WTC11 (cell line): ENCODE measurements at regions not wholly inside any gene's neighbourhood (a gene's known extent, or its start where the extent isn't known, plus 50 kb on each side); places are given as distances from the start of the nearest gene placed in this dataset.

ENCODE experiments used
- ATAC-seq: fragments of 200-7000 bp; cut with Tn5 transposase; 2 replicates; pipeline ENCODE4 v1.10.0; 2021; ENCODE audit warnings: mild to moderate bottlenecking, moderate library complexity
- CTCF ChIA-PET: fragments of 300-600 bp; sonication (Branson Sonifier 250); formaldehyde crosslinking; loops from one replicate; lab custom pipeline; 2021; ENCODE audit warnings: antibody characterized with exemption; lab: Charles Lee
- POLR2A ChIA-PET: fragments of 350-600 bp; sonication (Branson Sonifier 250); formaldehyde crosslinking; loops from one replicate; lab custom pipeline; 2021; ENCODE audit warnings: antibody characterized with exemption; lab: Charles Lee
- DNase-seq: peaks from one replicate; pipeline ENCODE4 v3.0.0; 2021; ENCODE audit warnings: low spot score
- H3K27ac Mint-ChIP-seq: 2 replicates; pipeline ENCODE4 v1.8.0; 2021; ENCODE audit warnings: mixed read lengths
- H3K27me3 Mint-ChIP-seq: 2 replicates; pipeline ENCODE4 v1.8.0; 2021; ENCODE audit warnings: low read depth, mild to moderate bottlenecking, moderate library complexity, mixed read lengths
- H3K36me3 Mint-ChIP-seq: 2 replicates; pipeline ENCODE4 v1.8.0; 2021; ENCODE audit warnings: mixed read lengths
- H3K4me1 Mint-ChIP-seq: 2 replicates; pipeline ENCODE4 v1.8.0; 2022; ENCODE audit warnings: mixed read lengths
- H3K4me3 Mint-ChIP-seq: 2 replicates; pipeline ENCODE4 v1.8.0; 2021; ENCODE audit warnings: mild to moderate bottlenecking, moderate library complexity, mixed read lengths
- H3K9me3 Mint-ChIP-seq: 2 replicates; pipeline ENCODE4 v1.8.0; 2021; ENCODE audit warnings: mixed read lengths
- ATF2 ChIP-seq: sonication (generic); formaldehyde crosslinking; IDR thresholded peaks from 2 replicates; pipeline ENCODE4 v1.8.1; 2022; ENCODE audit warnings: low read depth, missing genetic modification reagents, borderline replicate concordance
- ELF4 ChIP-seq: sonication (generic); formaldehyde crosslinking; IDR thresholded peaks from 2 replicates; pipeline ENCODE4 v1.8.1; 2022; ENCODE audit warnings: low read depth, mild to moderate bottlenecking, moderate library complexity, missing genetic modification reagents
- ESRRA ChIP-seq: sonication (generic); formaldehyde crosslinking; IDR thresholded peaks from 2 replicates; pipeline ENCODE4 v1.8.1; 2022; ENCODE audit warnings: mild to moderate bottlenecking, missing genetic modification reagents, borderline replicate concordance
- FOXP4 ChIP-seq: sonication (generic); formaldehyde crosslinking; IDR thresholded peaks from 2 replicates; pipeline ENCODE4 v1.8.0; 2022; ENCODE audit warnings: mild to moderate bottlenecking, missing genetic modification reagents
- GTF2I ChIP-seq: fragments of 250-450 bp; sonication (Bioruptor Pico); conservative IDR thresholded peaks from 2 replicates; pipeline ENCODE4 v1.4.0; 2021; ENCODE audit warnings: mild to moderate bottlenecking
- JAZF1 ChIP-seq: fragments of 250-450 bp; sonication (Bioruptor Pico); IDR thresholded peaks from 2 replicates; pipeline ENCODE4 v1.9.0; 2021; ENCODE audit warnings: moderate library complexity, mild to moderate bottlenecking, inconsistent platforms
- KAT7 ChIP-seq: sonication (generic); formaldehyde crosslinking; IDR thresholded peaks from 2 replicates; pipeline ENCODE4 v1.8.1; 2023; ENCODE audit warnings: missing genetic modification reagents, mild to moderate bottlenecking, borderline replicate concordance
- MLX ChIP-seq: sonication (generic); formaldehyde crosslinking; IDR thresholded peaks from 2 replicates; pipeline ENCODE4 v1.8.1; 2023; ENCODE audit warnings: mild to moderate bottlenecking, missing genetic modification reagents, moderate library complexity
- NR2C2 ChIP-seq: sonication (generic); formaldehyde crosslinking; IDR thresholded peaks from 2 replicates; pipeline ENCODE4 v1.8.0; 2022; ENCODE audit warnings: mild to moderate bottlenecking, missing genetic modification reagents
- RELA ChIP-seq: sonication (generic); formaldehyde crosslinking; IDR thresholded peaks from 2 replicates; pipeline ENCODE4 v1.8.1; 2022; ENCODE audit warnings: missing genetic modification reagents, mild to moderate bottlenecking, borderline replicate concordance
- SMAD4 ChIP-seq: sonication (generic); formaldehyde crosslinking; IDR thresholded peaks from 2 replicates; pipeline ENCODE4 v1.8.0; 2022; ENCODE audit warnings: mild to moderate bottlenecking, missing genetic modification reagents
- TCF7 ChIP-seq: sonication (generic); formaldehyde crosslinking; IDR thresholded peaks from 2 replicates; pipeline ENCODE4 v1.8.0; 2022; ENCODE audit warnings: mild to moderate bottlenecking, low read depth, missing genetic modification reagents, moderate library complexity
- TEAD1 ChIP-seq: sonication (generic); formaldehyde crosslinking; IDR thresholded peaks from 2 replicates; pipeline ENCODE4 v1.8.0; 2022; ENCODE audit warnings: mild to moderate bottlenecking, missing genetic modification reagents
- ZNF121 ChIP-seq: sonication (generic); formaldehyde crosslinking; IDR thresholded peaks from 2 replicates; pipeline ENCODE4 v1.8.0; 2023; ENCODE audit warnings: missing genetic modification reagents
- ZNF138 ChIP-seq: sonication (generic); formaldehyde crosslinking; conservative IDR thresholded peaks from 2 replicates; pipeline ENCODE4 v1.8.1; 2022; ENCODE audit warnings: mild to moderate bottlenecking, moderate library complexity, missing genetic modification reagents
- ZNF232 ChIP-seq: sonication (generic); formaldehyde crosslinking; IDR thresholded peaks from 2 replicates; pipeline ENCODE4 v1.8.0; 2022; ENCODE audit warnings: mild to moderate bottlenecking, missing genetic modification reagents
- ZNF317 ChIP-seq: sonication (generic); formaldehyde crosslinking; IDR thresholded peaks from 2 replicates; pipeline ENCODE4 v1.8.1; 2023; ENCODE audit warnings: low read depth, mild to moderate bottlenecking, moderate library complexity, missing genetic modification reagents, borderline replicate concordance
- ZNF512 ChIP-seq: sonication (generic); formaldehyde crosslinking; IDR thresholded peaks from 2 replicates; pipeline ENCODE4 v1.8.1; 2022; ENCODE audit warnings: missing genetic modification reagents, borderline replicate concordance
- TF ChIP-seq, protein P1 (sequence below): fragments of 250-450 bp; sonication (Bioruptor Pico); conservative IDR thresholded peaks from 2 replicates; pipeline ENCODE4 v1.9.0; 2021; ENCODE audit warnings: mild to moderate bottlenecking
- TF ChIP-seq, protein P2 (sequence below): sonication (generic); formaldehyde crosslinking; IDR thresholded peaks from 2 replicates; pipeline ENCODE4 v1.8.1; 2023; ENCODE audit warnings: mild to moderate bottlenecking, missing genetic modification reagents, moderate library complexity
- TF ChIP-seq, protein P3 (sequence below): sonication (generic); formaldehyde crosslinking; IDR thresholded peaks from 2 replicates; pipeline ENCODE4 v1.8.1; 2022; ENCODE audit warnings: low read depth, mild to moderate bottlenecking, moderate library complexity, missing genetic modification reagents, borderline replicate concordance
- TF ChIP-seq, protein P4 (sequence below): sonication (generic); formaldehyde crosslinking; IDR thresholded peaks from 2 replicates; pipeline ENCODE4 v1.8.1; 2022; ENCODE audit warnings: mild to moderate bottlenecking, missing genetic modification reagents, moderate library complexity, borderline replicate concordance

- TF ChIP-seq TEAD1 (CRISPR knock-in tag) (no peak), GTF2I (no peak), KAT7 (CRISPR knock-in tag) (no peak), ESRRA (CRISPR knock-in tag) (no peak), NR2C2 (CRISPR knock-in tag) (no peak), RELA (CRISPR knock-in tag) (no peak), SMAD4 (CRISPR knock-in tag) (no peak), ZNF121 (CRISPR knock-in tag) (no peak), ELF4 (CRISPR knock-in tag) (no peak), JAZF1 (CRISPR knock-in tag) (no peak), ATF2 (no peak), ZNF138 (CRISPR knock-in tag) (no peak), MLX (CRISPR knock-in tag) (no peak), ZNF512 (CRISPR knock-in tag) (no peak), FOXP4 (CRISPR knock-in tag) (no peak), TCF7 (CRISPR knock-in tag) (no peak)
- TF ChIP-seq, protein P1, sequence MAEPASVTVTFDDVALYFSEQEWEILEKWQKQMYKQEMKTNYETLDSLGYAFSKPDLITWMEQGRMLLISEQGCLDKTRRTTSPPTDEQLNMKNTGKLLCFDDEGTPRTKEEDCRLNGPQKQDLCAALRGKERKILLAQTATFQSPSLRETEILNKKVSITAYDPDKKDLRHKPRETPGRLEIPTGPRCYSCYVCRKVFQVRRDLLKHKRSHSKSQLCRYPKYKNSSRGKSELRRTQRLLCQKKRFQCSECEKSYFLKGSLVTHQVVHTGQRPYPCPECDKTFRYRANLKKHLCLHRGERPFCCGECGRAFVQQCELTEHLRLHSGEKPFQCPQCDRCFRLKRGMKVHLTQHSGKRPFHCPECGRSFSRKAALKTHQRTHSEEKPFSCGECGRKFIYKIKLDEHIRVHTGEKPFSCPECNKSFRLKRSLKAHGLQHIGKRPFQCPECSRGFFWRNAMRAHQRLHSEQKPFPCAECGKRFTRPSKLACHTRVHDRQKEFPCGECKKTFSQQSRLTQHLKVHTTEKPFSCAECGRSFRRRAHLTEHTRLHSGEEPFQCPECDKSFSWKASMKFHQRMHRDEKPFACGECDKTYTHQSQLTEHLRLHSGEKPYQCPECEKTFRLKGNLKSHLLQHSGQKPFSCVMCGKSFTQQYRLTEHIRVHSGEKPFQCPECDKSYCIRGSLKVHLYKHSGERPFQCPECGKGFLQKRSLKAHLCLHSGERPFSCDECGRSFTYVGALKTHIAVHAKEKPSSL (CRISPR knock-in tag) = no peak
- ChIA-PET CTCF (no interaction called here), POLR2A (no interaction called here)
- Mint-ChIP-seq H3K4me1 (peaks cover 6% of the 10 kb centered on the region), H3K27me3 (no peaks in the 10 kb centered on the region), H3K36me3 (no peaks in the 10 kb centered on the region), H3K9me3 (no peaks in the 10 kb centered on the region), H3K4me3 (no peak overlapping the region), H3K27ac (no peak overlapping the region)
- DNase-seq = no peak
- ATAC-seq = no peak
Measured at GRCh38 chr4:120353235-120353634, 286.6 kb upstream of the MAD2L1 start.

GRCh38 chr4:120352739-120353138 lies 286.1 kb upstream of the MAD2L1 start:
- Mint-ChIP-seq H3K27ac (no peak overlapping the region), H3K27me3 (no peaks in the 10 kb centered on the region), H3K9me3 (no peaks in the 10 kb centered on the region), H3K36me3 (no peaks in the 10 kb centered on the region), H3K4me1 (peaks cover 6% of the 10 kb centered on the region), H3K4me3 (no peak overlapping the region)
- ChIA-PET POLR2A (no interaction called here), CTCF (no interaction called here)
- TF ChIP-seq, protein P2, sequence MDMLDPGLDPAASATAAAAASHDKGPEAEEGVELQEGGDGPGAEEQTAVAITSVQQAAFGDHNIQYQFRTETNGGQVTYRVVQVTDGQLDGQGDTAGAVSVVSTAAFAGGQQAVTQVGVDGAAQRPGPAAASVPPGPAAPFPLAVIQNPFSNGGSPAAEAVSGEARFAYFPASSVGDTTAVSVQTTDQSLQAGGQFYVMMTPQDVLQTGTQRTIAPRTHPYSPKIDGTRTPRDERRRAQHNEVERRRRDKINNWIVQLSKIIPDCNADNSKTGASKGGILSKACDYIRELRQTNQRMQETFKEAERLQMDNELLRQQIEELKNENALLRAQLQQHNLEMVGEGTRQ (CRISPR knock-in tag) = no peak
- TF ChIP-seq ZNF232 (CRISPR knock-in tag) (no peak), ZNF317 (no peak)
- TF ChIP-seq, protein P3, sequence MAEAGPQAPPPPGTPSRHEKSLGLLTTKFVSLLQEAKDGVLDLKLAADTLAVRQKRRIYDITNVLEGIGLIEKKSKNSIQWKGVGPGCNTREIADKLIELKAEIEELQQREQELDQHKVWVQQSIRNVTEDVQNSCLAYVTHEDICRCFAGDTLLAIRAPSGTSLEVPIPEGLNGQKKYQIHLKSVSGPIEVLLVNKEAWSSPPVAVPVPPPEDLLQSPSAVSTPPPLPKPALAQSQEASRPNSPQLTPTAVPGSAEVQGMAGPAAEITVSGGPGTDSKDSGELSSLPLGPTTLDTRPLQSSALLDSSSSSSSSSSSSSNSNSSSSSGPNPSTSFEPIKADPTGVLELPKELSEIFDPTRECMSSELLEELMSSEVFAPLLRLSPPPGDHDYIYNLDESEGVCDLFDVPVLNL (CRISPR knock-in tag) = no peak
- TF ChIP-seq, protein P4, sequence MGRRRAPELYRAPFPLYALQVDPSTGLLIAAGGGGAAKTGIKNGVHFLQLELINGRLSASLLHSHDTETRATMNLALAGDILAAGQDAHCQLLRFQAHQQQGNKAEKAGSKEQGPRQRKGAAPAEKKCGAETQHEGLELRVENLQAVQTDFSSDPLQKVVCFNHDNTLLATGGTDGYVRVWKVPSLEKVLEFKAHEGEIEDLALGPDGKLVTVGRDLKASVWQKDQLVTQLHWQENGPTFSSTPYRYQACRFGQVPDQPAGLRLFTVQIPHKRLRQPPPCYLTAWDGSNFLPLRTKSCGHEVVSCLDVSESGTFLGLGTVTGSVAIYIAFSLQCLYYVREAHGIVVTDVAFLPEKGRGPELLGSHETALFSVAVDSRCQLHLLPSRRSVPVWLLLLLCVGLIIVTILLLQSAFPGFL (CRISPR knock-in tag) = no peak
- ATAC-seq (no peak), DNase-seq (no peak)
